ENCODE measurements at regions not wholly inside any gene's neighbourhood (a gene's known extent, or its start where the extent isn't known, plus 50 kb on each side); places are given as distances from the start of the nearest gene placed in this dataset.
A peak's percentile ranks its signal among the peaks of the same experiment; 100 is the strongest.

DNA sequence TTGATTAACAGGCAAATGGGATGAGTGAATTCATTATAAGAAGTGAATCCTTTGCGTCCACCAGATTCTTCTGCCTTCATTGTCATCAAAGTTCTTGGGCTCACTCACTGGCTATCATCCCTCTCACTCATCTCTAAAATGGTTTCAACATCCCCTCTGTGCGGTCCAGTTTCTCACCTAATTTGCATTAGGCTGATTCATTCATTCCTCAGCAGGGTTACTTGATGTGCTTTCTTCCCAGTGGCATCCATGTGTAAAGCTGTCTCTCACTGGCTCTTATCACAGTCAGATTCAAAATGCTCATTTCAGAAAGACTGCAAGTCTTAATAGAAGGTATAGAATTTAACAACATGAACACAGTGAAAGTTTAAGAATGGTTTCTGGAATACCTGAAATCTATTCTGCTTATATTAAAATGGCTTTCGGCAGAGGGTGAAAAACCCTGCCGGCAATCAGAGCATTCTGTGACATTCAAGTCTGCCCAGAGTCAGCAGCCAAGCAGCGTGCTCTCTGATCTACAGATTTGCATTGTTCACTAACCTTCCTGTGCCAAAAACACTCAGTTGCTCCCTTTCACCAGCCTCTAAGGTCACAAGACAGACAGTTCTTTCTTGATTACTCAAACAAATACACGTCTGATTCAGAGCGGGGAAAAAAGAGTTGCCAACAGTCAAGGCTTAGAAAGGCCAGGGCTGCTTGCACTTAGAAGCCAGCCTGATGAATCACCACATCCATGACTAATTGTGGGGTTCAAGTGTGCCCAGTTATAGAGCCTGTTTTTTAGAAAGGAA, 106.7 kb downstream of the TES start:
- peak; percentile 98 for DNase-seq
- Histone ChIP-seq H3K27ac (peak overlapping the region; percentile 89), H3K4me3 (ENCODE audit: low read depth, low read length) (no peak overlapping the region), H3K36me3 (replicated peaks) (no peaks in the 10 kb centered on the region), H3K27me3 (replicated peaks) (no peaks in the 10 kb centered on the region)
- in situ Hi-C loops (cut with HindIII; ENCODE audit: low pct_ligation_motif_present, low sequenced_read_pairs) = no loop called here
- TF ChIP-seq, protein P1, sequence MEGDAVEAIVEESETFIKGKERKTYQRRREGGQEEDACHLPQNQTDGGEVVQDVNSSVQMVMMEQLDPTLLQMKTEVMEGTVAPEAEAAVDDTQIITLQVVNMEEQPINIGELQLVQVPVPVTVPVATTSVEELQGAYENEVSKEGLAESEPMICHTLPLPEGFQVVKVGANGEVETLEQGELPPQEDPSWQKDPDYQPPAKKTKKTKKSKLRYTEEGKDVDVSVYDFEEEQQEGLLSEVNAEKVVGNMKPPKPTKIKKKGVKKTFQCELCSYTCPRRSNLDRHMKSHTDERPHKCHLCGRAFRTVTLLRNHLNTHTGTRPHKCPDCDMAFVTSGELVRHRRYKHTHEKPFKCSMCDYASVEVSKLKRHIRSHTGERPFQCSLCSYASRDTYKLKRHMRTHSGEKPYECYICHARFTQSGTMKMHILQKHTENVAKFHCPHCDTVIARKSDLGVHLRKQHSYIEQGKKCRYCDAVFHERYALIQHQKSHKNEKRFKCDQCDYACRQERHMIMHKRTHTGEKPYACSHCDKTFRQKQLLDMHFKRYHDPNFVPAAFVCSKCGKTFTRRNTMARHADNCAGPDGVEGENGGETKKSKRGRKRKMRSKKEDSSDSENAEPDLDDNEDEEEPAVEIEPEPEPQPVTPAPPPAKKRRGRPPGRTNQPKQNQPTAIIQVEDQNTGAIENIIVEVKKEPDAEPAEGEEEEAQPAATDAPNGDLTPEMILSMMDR (IDR thresholded peaks at IDR 0.05; ENCODE audit: low read depth, low read length, missing control alignments) = no peak

DNA sequence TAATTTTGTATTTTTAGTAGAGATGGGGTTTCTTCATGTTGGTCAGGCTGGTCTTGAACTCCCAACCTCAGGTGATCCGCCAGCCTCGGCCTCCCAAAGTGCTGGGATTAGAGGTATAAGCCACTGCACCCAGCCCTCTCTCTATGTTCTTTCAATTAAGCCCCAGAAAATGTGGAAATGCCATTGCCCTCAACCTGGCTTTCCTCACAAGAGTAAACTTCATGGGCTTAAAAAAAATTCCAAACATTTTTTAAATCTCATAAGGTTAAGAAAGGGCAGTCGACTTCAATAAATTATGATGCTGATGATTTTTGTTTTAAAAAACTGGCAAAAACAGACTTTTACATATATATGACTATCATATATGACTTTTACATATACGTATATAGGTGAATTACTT, 107.6 kb downstream of the TES start:
- H3K27me3 ChIP-seq (replicated peaks) = no peaks in the 10 kb centered on the region
- no peak overlapping the region for H3K4me3 ChIP-seq (ENCODE audit: low read depth, low read length)
- no peaks in the 10 kb centered on the region for H3K36me3 ChIP-seq (replicated peaks)
- in situ Hi-C loops (cut with HindIII; ENCODE audit: low pct_ligation_motif_present, low sequenced_read_pairs) = no loop called here
- H3K27ac ChIP-seq = peak overlapping the region; percentile 89
- DNase-seq = no peak
- TF ChIP-seq, protein P1 (IDR thresholded peaks at IDR 0.05; ENCODE audit: low read depth, low read length, missing control alignments) = no peak

DNA sequence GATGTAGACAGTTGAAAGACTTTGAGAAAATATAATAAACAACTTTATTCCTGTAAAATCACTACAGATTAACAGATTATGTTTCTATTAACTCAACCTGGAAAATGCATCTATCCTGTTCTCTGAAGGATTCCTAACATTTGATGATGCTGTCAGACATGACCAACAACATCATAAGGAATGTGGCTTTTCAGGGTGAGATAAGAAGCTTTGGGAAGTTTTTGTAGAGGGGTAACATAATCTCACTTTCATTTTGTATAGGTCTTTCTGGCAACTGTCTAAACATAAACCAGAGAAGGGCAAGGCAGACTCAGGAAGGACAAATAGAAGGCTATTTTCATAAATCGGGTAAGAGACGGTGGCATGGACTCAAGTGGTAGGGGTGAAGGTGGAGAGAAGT, 112.2 kb downstream of the TES start:
- H3K27me3 ChIP-seq (replicated peaks) = no peaks in the 10 kb centered on the region
- no peak overlapping the region for H3K4me3 ChIP-seq (ENCODE audit: low read depth, low read length)
- in situ Hi-C loops (cut with HindIII; ENCODE audit: low pct_ligation_motif_present, low sequenced_read_pairs) = no loop called here
- no peaks in the 10 kb centered on the region for H3K36me3 ChIP-seq (replicated peaks)
- H3K27ac ChIP-seq = peak overlapping the region; percentile 47
- DNase-seq = no peak
- TF ChIP-seq, protein P1 (IDR thresholded peaks at IDR 0.05; ENCODE audit: low read depth, low read length, missing control alignments) = no peak

DNA sequence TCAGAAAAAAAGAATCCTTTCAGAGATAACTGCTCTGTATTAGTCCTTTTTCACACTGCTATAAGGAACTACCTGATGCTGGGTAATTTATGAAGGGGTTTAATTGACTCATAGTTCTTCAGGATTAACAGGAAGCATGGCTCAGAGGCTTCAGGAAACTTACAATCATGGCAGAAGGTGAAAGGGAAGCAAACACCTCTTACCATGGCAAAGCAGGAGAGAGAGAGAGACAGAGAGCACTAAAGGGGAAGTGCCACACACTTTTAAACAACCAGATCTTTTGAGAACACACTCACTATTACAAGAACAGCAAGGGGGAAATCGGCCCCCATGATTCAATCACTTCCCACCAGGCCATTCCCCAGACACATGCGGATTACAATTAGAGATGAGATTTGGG, 114.2 kb downstream of the TES start:
- no peaks in the 10 kb centered on the region for H3K27me3 ChIP-seq (replicated peaks)
- no peak overlapping the region for H3K27ac ChIP-seq
- in situ Hi-C loops (cut with HindIII; ENCODE audit: low pct_ligation_motif_present, low sequenced_read_pairs) = no loop called here
- TF ChIP-seq, protein P1 (IDR thresholded peaks at IDR 0.05; ENCODE audit: low read depth, low read length, missing control alignments) = no peak
- no peaks in the 10 kb centered on the region for H3K36me3 ChIP-seq (replicated peaks)
- no peak for DNase-seq
- no peak overlapping the region for H3K4me3 ChIP-seq (ENCODE audit: low read depth, low read length)

DNA sequence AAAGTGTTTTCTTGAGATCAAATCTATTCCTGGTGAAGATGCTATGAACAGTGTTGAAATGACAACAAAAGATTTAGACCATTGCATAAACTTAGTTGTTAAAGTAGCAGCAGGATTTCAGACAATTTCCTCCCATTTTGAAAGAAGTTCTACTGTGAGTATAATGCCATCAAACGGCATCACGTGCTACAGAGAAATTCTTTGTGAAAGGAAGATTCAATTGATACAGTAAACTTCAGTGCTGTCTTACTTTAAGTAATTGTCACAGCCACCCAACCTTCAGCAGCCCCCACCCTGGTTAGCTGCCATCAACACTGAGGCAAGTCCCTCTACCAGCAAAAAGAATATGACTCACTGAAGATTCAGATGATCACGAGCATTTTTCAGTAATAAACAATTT, 115.2 kb downstream of the TES start:
- in situ Hi-C loops (cut with HindIII; ENCODE audit: low pct_ligation_motif_present, low sequenced_read_pairs) = no loop called here
- no peak for DNase-seq

More for the DNA sequence above, 115.2 kb downstream of the TES start:
- TF ChIP-seq, protein P1 (IDR thresholded peaks at IDR 0.05; ENCODE audit: low read depth, low read length, missing control alignments) = no peak
- Histone ChIP-seq H3K27me3 (replicated peaks) (no peaks in the 10 kb centered on the region), H3K36me3 (replicated peaks) (no peaks in the 10 kb centered on the region), H3K4me3 (ENCODE audit: low read depth, low read length) (no peak overlapping the region), H3K27ac (peak overlapping the region; percentile 37)
